Nephron (organoid): ENCODE measurements at regions not wholly inside any gene's neighbourhood (a gene's known extent, or its start where the extent isn't known, plus 50 kb on each side); places are given as distances from the start of the nearest gene placed in this dataset.

ENCODE experiments used
- H3K27ac Mint-ChIP-seq, 3 experiments: 2 replicates each; pipeline ENCODE4 v1.8.0; 2020; ENCODE audit warnings: mixed read lengths in 3 of 3, mild to moderate bottlenecking in 2 of 3, moderate library complexity in 1 of 3
- H3K27me3 Mint-ChIP-seq: 2 replicates; pipeline ENCODE4 v1.8.0; 2021; ENCODE audit warnings: low read depth, mild to moderate bottlenecking, moderate library complexity, mixed read lengths
- H3K36me3 Mint-ChIP-seq: 2 replicates; pipeline ENCODE4 v1.8.0; 2020; ENCODE audit warnings: low read depth, mixed read lengths
- H3K4me1 Mint-ChIP-seq: 2 replicates; pipeline ENCODE4 v1.8.0; 2020; ENCODE audit warnings: mixed read lengths
- H3K4me3 Mint-ChIP-seq, 3 experiments: 2 replicates each; pipeline ENCODE4 v1.8.0; 2020; ENCODE audit warnings: mild to moderate bottlenecking in 3 of 3, mixed read lengths in 3 of 3, moderate library complexity in 2 of 3
- H3K9me3 Mint-ChIP-seq: 2 replicates; pipeline ENCODE4 v1.8.0; 2020; ENCODE audit warnings: mixed read lengths
- CTCF ChIP-seq, 3 experiments: fragments of 200-600 bp; sonication (generic); IDR thresholded peaks; one replicate each; pipeline ENCODE4 v1.5.0; 2021; ENCODE audit warnings: antibody characterized with exemption in 3 of 3; ENCODE audit not compliant: unreplicated experiment in 3 of 3

- no peak overlapping the region for H3K27ac Mint-ChIP-seq
- H3K9me3 Mint-ChIP-seq: peaks cover 18% of the 10 kb centered on the region
Observed at GRCh38 chr1:170247751-170248521, 102.2 kb downstream of the NTMT2 start.

GRCh38 chr1:170250531-170251276, 104.9 kb downstream of the NTMT2 start:
- Mint-ChIP-seq H3K4me1 (no peaks in the 10 kb centered on the region), H3K4me3 (no peak overlapping the region), H3K27ac (no peak overlapping the region), H3K36me3 (peaks cover 5% of the 10 kb centered on the region), H3K9me3 (peaks cover 18% of the 10 kb centered on the region), H3K27me3 (no peaks in the 10 kb centered on the region)
- no peak for TF ChIP-seq CTCF (IDR thresholded peaks at IDR 0.05; ENCODE audit: unreplicated experiment in 3 of 3)

More at GRCh38 chr1:170247751-170248521, 102.2 kb downstream of the NTMT2 start:
- Mint-ChIP-seq H3K4me3 (no peak overlapping the region), H3K4me1 (no peaks in the 10 kb centered on the region), H3K27me3 (no peaks in the 10 kb centered on the region), H3K36me3 (peaks cover 5% of the 10 kb centered on the region)
- no peak for TF ChIP-seq CTCF (IDR thresholded peaks at IDR 0.05; ENCODE audit: unreplicated experiment in 3 of 3)

- Mint-ChIP-seq H3K36me3 (peaks cover 5% of the 10 kb centered on the region), H3K27me3 (no peaks in the 10 kb centered on the region), H3K9me3 (peaks cover 16% of the 10 kb centered on the region), H3K27ac (no peak overlapping the region), H3K4me3 (no peak overlapping the region), H3K4me1 (no peaks in the 10 kb centered on the region)
- TF ChIP-seq CTCF (IDR thresholded peaks at IDR 0.05; ENCODE audit: unreplicated experiment in 3 of 3): no peak
Observed at GRCh38 chr1:170252851-170253579, 107.3 kb downstream of the NTMT2 start.

- Mint-ChIP-seq H3K4me3 (no peak overlapping the region), H3K4me1 (no peaks in the 10 kb centered on the region), H3K27ac (no peak overlapping the region), H3K36me3 (peaks cover 5% of the 10 kb centered on the region), H3K9me3 (peaks cover 16% of the 10 kb centered on the region), H3K27me3 (no peaks in the 10 kb centered on the region)
- no peak for TF ChIP-seq CTCF (IDR thresholded peaks at IDR 0.05; ENCODE audit: unreplicated experiment in 3 of 3)
Observed at GRCh38 chr1:170254371-170254770, 108.6 kb downstream of the NTMT2 start.

- Mint-ChIP-seq H3K9me3 (peaks cover 5% of the 10 kb centered on the region), H3K4me3 (no peak overlapping the region), H3K36me3 (no peaks in the 10 kb centered on the region), H3K4me1 (no peaks in the 10 kb centered on the region), H3K27ac (peak overlapping the region in 1 of 3 experiments; percentile 55), H3K27me3 (no peaks in the 10 kb centered on the region)
- TF ChIP-seq CTCF (IDR thresholded peaks at IDR 0.05; ENCODE audit: unreplicated experiment in 3 of 3): no peak
Observed at GRCh38 chr1:170261669-170262068, 115.9 kb downstream of the NTMT2 start.
